NB4 (cell line): ENCODE measurements at regions not wholly inside any gene's neighbourhood (a gene's known extent, or its start where the extent isn't known, plus 50 kb on each side); places are given as distances from the start of the nearest gene placed in this dataset.

Source experiments
- MAX ChIP-seq: IDR thresholded peaks from 2 replicates; pipeline ENCODE4 v1.6.1; 2011; ENCODE audit warnings: low read depth, low read length
- MYC ChIP-seq: IDR thresholded peaks from 2 replicates; pipeline ENCODE4 v1.6.1; 2011; ENCODE audit warnings: low read depth, low read length
- POLR2A ChIP-seq: IDR thresholded peaks from 2 replicates; pipeline ENCODE4 v1.6.1; 2011; ENCODE audit warnings: mild to moderate bottlenecking; ENCODE audit not compliant: insufficient read length; ENCODE audit errors: extremely low read depth
- TF ChIP-seq, protein P1 (sequence below): IDR thresholded peaks from one replicate; pipeline ENCODE4 v1.5.1; 2012; ENCODE audit warnings: low read depth, low read length

DNA sequence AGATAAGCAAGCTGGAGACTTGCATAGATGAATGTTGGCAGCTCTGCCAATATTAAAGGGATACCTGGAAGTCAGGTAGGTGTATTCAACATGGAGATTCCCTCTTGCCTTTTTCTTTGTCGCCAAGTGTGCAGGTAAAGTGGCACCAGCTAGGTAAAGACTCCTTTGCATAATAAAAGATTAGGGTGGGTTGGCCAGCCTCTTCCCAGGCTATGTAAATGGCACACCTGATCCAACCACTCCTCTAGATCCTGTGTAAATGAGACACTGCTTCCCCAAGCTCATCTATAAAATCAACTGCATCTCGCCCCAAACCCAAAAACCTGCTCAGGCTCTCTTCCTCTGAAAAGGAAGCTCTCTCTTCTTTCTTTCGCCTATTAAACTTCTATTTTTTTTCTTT lies 100.8 kb upstream of the DSCAM start:
- TF ChIP-seq, protein P1, sequence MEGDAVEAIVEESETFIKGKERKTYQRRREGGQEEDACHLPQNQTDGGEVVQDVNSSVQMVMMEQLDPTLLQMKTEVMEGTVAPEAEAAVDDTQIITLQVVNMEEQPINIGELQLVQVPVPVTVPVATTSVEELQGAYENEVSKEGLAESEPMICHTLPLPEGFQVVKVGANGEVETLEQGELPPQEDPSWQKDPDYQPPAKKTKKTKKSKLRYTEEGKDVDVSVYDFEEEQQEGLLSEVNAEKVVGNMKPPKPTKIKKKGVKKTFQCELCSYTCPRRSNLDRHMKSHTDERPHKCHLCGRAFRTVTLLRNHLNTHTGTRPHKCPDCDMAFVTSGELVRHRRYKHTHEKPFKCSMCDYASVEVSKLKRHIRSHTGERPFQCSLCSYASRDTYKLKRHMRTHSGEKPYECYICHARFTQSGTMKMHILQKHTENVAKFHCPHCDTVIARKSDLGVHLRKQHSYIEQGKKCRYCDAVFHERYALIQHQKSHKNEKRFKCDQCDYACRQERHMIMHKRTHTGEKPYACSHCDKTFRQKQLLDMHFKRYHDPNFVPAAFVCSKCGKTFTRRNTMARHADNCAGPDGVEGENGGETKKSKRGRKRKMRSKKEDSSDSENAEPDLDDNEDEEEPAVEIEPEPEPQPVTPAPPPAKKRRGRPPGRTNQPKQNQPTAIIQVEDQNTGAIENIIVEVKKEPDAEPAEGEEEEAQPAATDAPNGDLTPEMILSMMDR, result no peak
- TF ChIP-seq POLR2A, result no peak
- TF ChIP-seq MAX, result no peak
- no peak for TF ChIP-seq MYC
